Glutamatergic neuron (in vitro differentiated cells): ENCODE measurements at regions not wholly inside any gene's neighbourhood (a gene's known extent, or its start where the extent isn't known, plus 50 kb on each side); places are given as distances from the start of the nearest gene placed in this dataset.

ENCODE experiments used
- DNase-seq: peaks from one replicate; pipeline ENCODE4 v3.0.0; 2022
- H3K27ac Mint-ChIP-seq: one replicate; pipeline ENCODE4 v1.8.0; 2020; ENCODE audit warnings: mild to moderate bottlenecking, mixed read lengths, inconsistent platforms; ENCODE audit not compliant: unreplicated experiment
- H3K27me3 Mint-ChIP-seq: one replicate; pipeline ENCODE4 v1.8.0; 2020; ENCODE audit warnings: mild to moderate bottlenecking, moderate library complexity, mixed read lengths, inconsistent platforms; ENCODE audit not compliant: unreplicated experiment
- H3K36me3 Mint-ChIP-seq: one replicate; pipeline ENCODE4 v1.8.0; 2020; ENCODE audit warnings: mild to moderate bottlenecking, mixed read lengths, inconsistent platforms; ENCODE audit not compliant: unreplicated experiment
- H3K4me1 Mint-ChIP-seq: one replicate; pipeline ENCODE4 v1.8.0; 2020; ENCODE audit warnings: mild to moderate bottlenecking, low read depth, mixed read lengths, inconsistent platforms; ENCODE audit not compliant: unreplicated experiment
- H3K4me3 Mint-ChIP-seq: one replicate; pipeline ENCODE4 v1.8.0; 2020; ENCODE audit warnings: mild to moderate bottlenecking, mixed read lengths, inconsistent platforms; ENCODE audit not compliant: unreplicated experiment
- H3K9me3 Mint-ChIP-seq: one replicate; pipeline ENCODE4 v1.8.0; 2020; ENCODE audit warnings: mild to moderate bottlenecking, moderate library complexity, mixed read lengths, inconsistent platforms; ENCODE audit not compliant: unreplicated experiment
- CTCF ChIP-seq: fragments of 200-600 bp; sonication (generic); IDR thresholded peaks from one replicate; pipeline ENCODE4 v1.5.0; 2021; ENCODE audit not compliant: partially characterized antibody, unreplicated experiment

GRCh38 chr5:85517386-85517785, 1100.4 kb upstream of the COX7C start:
- no peaks in the 10 kb centered on the region for H3K4me1 Mint-ChIP-seq
- H3K9me3 Mint-ChIP-seq, result no peaks in the 10 kb centered on the region
- H3K27me3 Mint-ChIP-seq, result no peaks in the 10 kb centered on the region
- no peak for DNase-seq
- no peak for TF ChIP-seq CTCF
- H3K36me3 Mint-ChIP-seq, result no peaks in the 10 kb centered on the region
- no peak overlapping the region for H3K4me3 Mint-ChIP-seq
- no peak overlapping the region for H3K27ac Mint-ChIP-seq

GRCh38 chr5:85533341-85534047, 1084.2 kb upstream of the COX7C start:
- Mint-ChIP-seq H3K9me3 (peaks cover 1% of the 10 kb centered on the region), H3K4me3 (no peak overlapping the region), H3K27me3 (peaks cover 2% of the 10 kb centered on the region), H3K36me3 (no peaks in the 10 kb centered on the region), H3K4me1 (no peaks in the 10 kb centered on the region), H3K27ac (no peak overlapping the region)
- no peak for DNase-seq
- TF ChIP-seq CTCF, result no peak

GRCh38 chr5:85538362-85538761, 1079.4 kb upstream of the COX7C start:
- Mint-ChIP-seq H3K9me3 (no peaks in the 10 kb centered on the region), H3K27me3 (no peaks in the 10 kb centered on the region), H3K4me1 (no peaks in the 10 kb centered on the region), H3K36me3 (no peaks in the 10 kb centered on the region), H3K4me3 (no peak overlapping the region), H3K27ac (no peak overlapping the region)
- no peak for TF ChIP-seq CTCF
- no peak for DNase-seq

- Mint-ChIP-seq H3K4me3 (no peak overlapping the region), H3K27ac (no peak overlapping the region), H3K27me3 (no peaks in the 10 kb centered on the region), H3K36me3 (peaks cover 8% of the 10 kb centered on the region), H3K9me3 (no peaks in the 10 kb centered on the region), H3K4me1 (no peaks in the 10 kb centered on the region)
- no peak for DNase-seq
- TF ChIP-seq CTCF, result no peak
Observed at GRCh38 chr5:85545129-85545528, 1072.6 kb upstream of the COX7C start.

- DNase-seq, result no peak
- Mint-ChIP-seq H3K27me3 (no peaks in the 10 kb centered on the region), H3K9me3 (no peaks in the 10 kb centered on the region), H3K4me3 (no peak overlapping the region), H3K4me1 (no peaks in the 10 kb centered on the region), H3K27ac (no peak overlapping the region), H3K36me3 (peaks cover 8% of the 10 kb centered on the region)
- TF ChIP-seq CTCF, result no peak
Observed at GRCh38 chr5:85549229-85549628, 1068.5 kb upstream of the COX7C start.
